IPS DF 6.9 (cell line): ENCODE measurements at regions not wholly inside any gene's neighbourhood (a gene's known extent, or its start where the extent isn't known, plus 50 kb on each side); places are given as distances from the start of the nearest gene placed in this dataset.

Experiments
- DNase-seq: peaks from one replicate; pipeline ENCODE4 v3.0.0-alpha.2; 2013; ENCODE audit warnings: low read depth, low spot score
- H3K27ac ChIP-seq: one replicate; pipeline ENCODE4 v1.5.1; 2013; ENCODE audit warnings: low read length, control low read depth
- H3K27me3 ChIP-seq: 2 replicates; pipeline ENCODE4 v1.6.1; 2013; ENCODE audit warnings: mild to moderate bottlenecking, low read length; ENCODE audit not compliant: control insufficient read depth, insufficient read depth
- H3K36me3 ChIP-seq: 2 replicates; pipeline ENCODE4 v1.6.1; 2013; ENCODE audit warnings: low read length; ENCODE audit not compliant: control insufficient read depth, insufficient read depth
- H3K4me1 ChIP-seq: 2 replicates; pipeline ENCODE4 v1.6.1; 2013; ENCODE audit warnings: low read length; ENCODE audit not compliant: control insufficient read depth, insufficient read depth
- H3K4me3 ChIP-seq: 2 replicates; pipeline ENCODE4 v1.5.1; 2013; ENCODE audit warnings: mild to moderate bottlenecking, low read length
- H3K9me3 ChIP-seq: 2 replicates; pipeline ENCODE4 v1.6.1; 2013; ENCODE audit warnings: low read length, inconsistent platforms; ENCODE audit not compliant: control insufficient read depth, insufficient read depth
- WGBS: extraction: QIAGEN DNeasy Blood & Tissue Kit; methylation state at CpG from one replicate; pipeline ENCODE4 v1.1.7; 2013; ENCODE audit warnings: mixed read lengths, missing lambda C conversion rate; ENCODE audit not compliant: insufficient read length, insufficient coverage; 5-methylcytosine and 5-hydroxymethylcytosine counted together

DNA sequence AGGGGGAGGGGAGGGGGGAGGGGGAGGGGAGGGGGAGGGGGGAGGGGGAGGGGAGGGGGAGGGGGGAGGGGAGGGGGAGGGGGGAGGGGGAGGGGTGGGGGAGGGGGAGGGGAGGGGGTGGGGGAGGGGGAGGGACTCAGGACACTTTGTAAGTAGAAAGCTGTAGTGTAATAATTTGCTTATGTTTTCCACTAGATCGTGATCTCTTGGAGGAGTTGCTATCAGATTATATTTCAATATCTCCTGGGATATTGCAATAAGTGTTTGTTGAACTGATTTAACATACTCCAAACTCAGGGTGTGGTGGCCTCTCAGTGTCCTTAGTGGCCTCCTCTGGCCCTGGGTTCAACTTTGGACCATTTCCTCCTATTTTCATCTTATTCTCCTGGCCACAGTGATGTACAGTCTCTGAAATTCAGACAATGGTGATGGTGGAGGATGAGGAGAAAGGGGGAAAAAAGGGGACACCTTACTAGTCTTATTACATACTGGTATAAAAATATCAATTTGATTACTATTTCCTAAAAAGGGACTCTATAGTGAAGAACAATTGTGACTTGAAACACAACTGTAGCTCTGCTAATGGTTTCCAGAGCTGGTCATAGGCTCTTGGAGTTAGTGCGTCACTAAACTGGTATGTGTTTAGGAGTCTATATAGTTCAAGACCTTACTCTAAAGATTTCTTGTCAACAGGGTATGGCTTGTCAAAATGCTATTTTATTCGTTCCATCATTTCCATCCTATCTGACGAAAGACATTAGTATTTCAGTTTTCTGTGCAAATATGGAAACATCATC is 89.6 kb downstream of the DDX1 start:
- H3K27ac ChIP-seq, result no peak overlapping the region
- H3K36me3 ChIP-seq, result no peaks in the 10 kb centered on the region
- H3K9me3 ChIP-seq, result no peaks in the 10 kb centered on the region; the same call in 1 of the 2 replicates
- no peak for DNase-seq
- no CpG with 5 or more reads among the region's 4 CpGs for WGBS
- H3K27me3 ChIP-seq, result no peaks in the 10 kb centered on the region
- no peak overlapping the region for H3K4me3 ChIP-seq
- H3K4me1 ChIP-seq, result no peaks in the 10 kb centered on the region

DNA sequence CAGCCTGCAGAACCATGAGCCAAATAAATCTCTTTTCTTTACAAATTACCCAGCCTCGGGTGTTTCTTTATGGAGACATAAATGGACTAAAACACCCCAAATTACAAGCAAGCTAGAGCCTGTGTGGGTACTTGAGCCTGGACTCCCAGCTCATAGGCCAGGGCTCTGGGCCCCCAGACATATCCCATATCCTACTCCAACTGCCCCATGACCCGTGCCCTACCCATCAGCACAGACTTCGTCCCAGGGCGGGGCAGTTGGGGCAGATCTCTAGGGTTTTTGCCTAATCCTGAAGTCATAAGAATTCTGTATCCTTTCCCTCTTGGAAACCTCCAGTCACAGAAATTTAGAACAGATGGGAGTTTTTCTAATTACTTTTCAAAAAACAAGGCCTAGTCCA is 90.7 kb downstream of the DDX1 start:
- Histone ChIP-seq H3K27ac (no peak overlapping the region), H3K36me3 (no peaks in the 10 kb centered on the region), H3K9me3 (no peaks in the 10 kb centered on the region; the same call in 1 of the 2 replicates), H3K4me1 (no peaks in the 10 kb centered on the region), H3K4me3 (no peak overlapping the region), H3K27me3 (no peaks in the 10 kb centered on the region)
- no peak for DNase-seq
- no CpG with 5 or more reads among the region's 4 CpGs for WGBS

DNA sequence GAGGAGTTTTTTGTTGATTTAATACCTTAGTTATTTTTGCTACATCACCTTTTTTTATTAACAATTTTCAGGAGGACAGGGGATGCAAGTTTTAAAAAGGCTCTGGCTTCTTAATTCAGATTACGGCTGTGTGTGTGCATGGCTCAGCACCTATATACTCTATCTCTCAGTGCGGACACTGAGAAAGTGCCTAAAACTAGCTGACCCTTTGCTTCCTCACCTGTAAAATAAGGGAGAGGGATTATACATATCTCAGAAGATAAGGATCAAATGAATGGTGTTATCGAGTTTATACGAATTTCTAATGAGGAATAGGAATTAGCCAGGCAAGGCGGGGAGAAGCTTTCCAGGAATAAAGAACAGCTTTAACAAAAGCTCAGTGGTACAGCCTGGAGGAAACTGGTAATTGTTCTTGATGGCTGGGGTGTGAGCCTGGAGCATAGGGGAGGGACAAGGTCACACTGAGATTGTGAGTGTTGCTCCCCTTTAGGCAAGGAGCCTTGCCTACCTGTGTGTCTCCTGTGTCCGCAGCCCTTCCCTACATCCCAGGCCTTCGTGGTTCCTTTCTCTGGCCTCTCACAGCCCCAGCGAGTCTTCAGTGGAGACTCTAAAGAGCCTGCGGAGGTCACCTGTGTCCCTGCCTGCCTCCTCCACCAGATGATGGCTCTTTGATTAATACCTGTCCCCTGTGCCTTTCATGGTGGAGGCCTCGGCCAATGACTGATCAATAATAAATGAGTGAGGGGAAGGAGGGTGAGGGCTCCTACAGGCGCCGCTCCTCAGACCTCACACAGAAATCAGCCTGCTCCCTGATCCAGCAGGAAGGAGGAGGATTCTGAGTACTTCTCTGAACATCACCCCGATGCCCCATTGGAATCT is 92.7 kb downstream of the DDX1 start:
- no peaks in the 10 kb centered on the region; the same call in 1 of the 2 replicates for H3K9me3 ChIP-seq
- no peak for DNase-seq
- H3K4me3 ChIP-seq, result no peak overlapping the region
- no peaks in the 10 kb centered on the region for H3K4me1 ChIP-seq
- WGBS, result 100% methylated on average over 2 of the region's 13 CpGs
- no peaks in the 10 kb centered on the region for H3K36me3 ChIP-seq
- no peak overlapping the region for H3K27ac ChIP-seq
- no peaks in the 10 kb centered on the region for H3K27me3 ChIP-seq

DNA sequence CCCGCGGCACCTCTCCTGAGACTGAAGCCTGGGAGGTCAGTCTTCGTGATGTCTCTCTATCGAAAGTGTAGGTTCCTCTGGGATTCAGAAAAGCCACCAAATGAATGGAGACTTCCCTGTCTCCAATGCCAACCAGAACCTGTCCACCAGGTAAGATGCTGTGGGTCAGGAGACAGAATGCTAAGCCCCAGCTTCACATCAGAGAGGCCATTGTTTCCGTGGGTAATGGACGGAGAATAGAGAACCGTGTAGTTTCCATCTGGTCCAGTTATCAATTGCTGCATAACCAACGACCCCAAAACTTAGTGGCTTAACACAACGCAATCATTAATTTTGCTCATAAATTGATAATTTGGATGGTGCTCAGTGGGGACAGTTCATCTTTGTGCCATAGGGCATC is 93.5 kb downstream of the DDX1 start:
- no peaks in the 10 kb centered on the region for H3K36me3 ChIP-seq
- H3K9me3 ChIP-seq, result no peaks in the 10 kb centered on the region; the same call in 1 of the 2 replicates
- no peak for DNase-seq
- no peak overlapping the region for H3K27ac ChIP-seq
- H3K27me3 ChIP-seq, result no peaks in the 10 kb centered on the region
- no peaks in the 10 kb centered on the region for H3K4me1 ChIP-seq
- H3K4me3 ChIP-seq, result no peak overlapping the region
- whole genome bisulfite sequencing, result no CpG with 5 or more reads among the region's 9 CpGs

DNA sequence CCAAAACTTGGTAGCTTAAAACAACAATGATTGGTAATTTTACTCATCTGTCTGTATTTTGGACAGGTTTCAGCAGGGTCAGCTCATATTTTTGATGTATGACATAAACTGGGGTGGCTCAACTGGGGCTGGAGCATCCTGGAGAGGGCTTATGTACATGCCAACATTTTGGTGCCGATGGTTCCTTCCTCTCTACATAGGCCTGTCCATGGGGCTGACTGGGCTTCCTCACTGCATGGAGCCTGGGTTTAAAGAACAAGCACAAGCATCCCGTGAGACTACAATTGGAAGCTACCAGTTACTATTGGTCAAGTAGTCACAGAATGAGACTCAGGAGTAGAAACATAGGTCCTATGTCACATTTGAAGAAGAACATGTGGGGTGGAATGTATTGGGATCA is 95.0 kb downstream of the DDX1 start:
- Histone ChIP-seq H3K27ac (no peak overlapping the region), H3K4me3 (no peak overlapping the region), H3K4me1 (no peaks in the 10 kb centered on the region), H3K36me3 (no peaks in the 10 kb centered on the region), H3K9me3 (no peaks in the 10 kb centered on the region; the same call in 1 of the 2 replicates), H3K27me3 (no peaks in the 10 kb centered on the region)
- no CpG with 5 or more reads among the region's 2 CpGs for WGBS
- DNase-seq, result no peak

DNA sequence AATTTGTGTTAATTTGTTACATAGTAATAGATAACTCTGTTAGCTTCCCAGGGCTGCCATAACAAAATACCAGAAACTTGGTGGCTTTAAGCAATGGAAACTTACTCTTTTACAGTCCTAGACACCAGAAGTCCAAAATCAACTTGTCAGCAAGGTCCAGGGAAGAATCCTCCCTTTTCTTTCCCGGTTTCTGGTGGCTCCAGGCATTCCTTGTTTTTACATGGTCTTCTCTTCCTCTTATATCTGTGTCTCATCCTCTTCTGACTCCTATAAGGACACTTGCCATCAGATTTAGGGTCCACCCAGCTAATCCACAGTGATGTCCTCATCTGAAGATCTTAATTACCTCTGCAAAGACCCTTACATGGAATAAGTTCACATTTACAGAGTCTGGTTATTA is 95.6 kb downstream of the DDX1 start:
- Histone ChIP-seq H3K9me3 (no peaks in the 10 kb centered on the region), H3K4me1 (no peaks in the 10 kb centered on the region), H3K4me3 (no peak overlapping the region), H3K27me3 (no peaks in the 10 kb centered on the region), H3K36me3 (no peaks in the 10 kb centered on the region), H3K27ac (no peak overlapping the region)
- DNase-seq, result no peak
- no CpG with 5 or more reads among the region's 1 CpG for WGBS

DNA sequence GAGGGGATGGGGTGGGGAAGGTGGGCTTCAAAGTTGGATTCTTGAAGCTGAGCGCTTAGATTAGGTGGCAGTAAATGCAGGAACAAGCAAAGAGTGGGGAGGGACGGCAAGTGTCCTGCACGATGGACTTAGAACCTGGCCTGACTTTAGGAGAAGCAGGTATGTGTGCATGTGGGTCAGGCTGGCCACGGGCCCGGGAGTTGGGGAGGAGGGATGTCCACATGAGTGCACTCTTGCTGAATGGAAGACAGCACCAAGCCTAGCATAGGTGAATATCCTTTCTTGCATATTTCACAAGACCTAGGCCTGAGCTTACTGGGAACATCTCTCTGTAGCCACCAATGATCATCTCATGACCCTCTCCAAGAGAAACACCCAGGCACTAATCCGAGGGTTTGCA is 96.1 kb downstream of the DDX1 start:
- Histone ChIP-seq H3K27ac (no peak overlapping the region), H3K9me3 (no peaks in the 10 kb centered on the region), H3K4me1 (no peaks in the 10 kb centered on the region), H3K36me3 (no peaks in the 10 kb centered on the region), H3K4me3 (no peak overlapping the region), H3K27me3 (no peaks in the 10 kb centered on the region)
- DNase-seq, result no peak
- no CpG with 5 or more reads among the region's 6 CpGs for WGBS

DNA sequence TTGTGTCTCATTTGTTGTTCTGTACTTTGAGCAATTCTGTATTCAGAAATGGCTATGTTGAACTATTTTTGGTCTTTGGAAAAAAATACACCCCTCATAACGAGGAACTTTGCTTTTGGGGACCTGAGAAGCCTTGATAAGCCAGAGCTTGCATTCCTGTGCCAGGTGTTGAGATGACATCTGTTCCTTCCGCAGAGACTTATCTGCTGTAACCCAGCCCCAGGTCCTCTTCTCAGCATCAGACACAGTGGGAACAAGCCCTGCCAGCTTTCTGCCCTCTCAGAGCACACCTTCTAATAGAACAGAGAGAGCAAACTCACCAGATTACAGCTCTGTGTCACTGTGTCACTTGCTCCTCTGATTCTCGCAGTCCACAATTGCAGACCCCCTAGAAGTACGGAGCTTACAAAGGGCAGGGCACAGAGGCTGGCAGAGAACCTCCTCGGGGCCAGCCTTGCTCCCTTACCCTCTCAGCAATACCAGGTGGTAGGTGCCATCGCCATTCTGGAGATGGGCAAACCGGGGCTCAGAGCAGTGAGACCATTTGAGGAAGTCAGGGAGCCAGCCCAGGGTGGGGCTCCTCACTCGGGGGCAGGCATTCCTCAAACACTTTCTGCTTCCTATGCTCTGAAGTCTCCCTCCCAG is 97.4 kb downstream of the DDX1 start:
- Histone ChIP-seq H3K27me3 (no peaks in the 10 kb centered on the region), H3K9me3 (no peaks in the 10 kb centered on the region), H3K4me3 (no peak overlapping the region), H3K27ac (no peak overlapping the region), H3K36me3 (no peaks in the 10 kb centered on the region), H3K4me1 (no peaks in the 10 kb centered on the region)
- no peak for DNase-seq
- no CpG with 5 or more reads among the region's 8 CpGs for WGBS

DNA sequence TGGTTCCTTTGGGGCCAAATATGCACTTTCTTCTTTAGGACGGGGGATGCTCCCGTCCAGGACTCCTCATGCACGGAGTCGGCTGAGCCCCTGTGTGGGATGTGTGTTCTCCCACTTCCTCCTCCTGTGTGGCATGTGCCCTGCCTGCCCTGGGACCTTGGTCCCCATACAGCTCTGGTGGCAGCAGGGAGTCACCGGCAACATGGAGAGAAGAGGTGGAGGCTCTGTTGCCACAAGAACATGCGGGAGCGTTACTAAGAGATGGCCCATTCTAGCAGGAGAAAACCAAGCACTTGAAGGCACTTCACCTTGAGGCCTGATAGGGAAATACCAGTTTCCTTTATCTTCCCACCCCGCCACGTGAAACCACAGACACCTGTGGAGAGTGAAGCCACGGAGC is 98.0 kb downstream of the DDX1 start:
- Histone ChIP-seq H3K4me3 (no peak overlapping the region), H3K4me1 (no peaks in the 10 kb centered on the region), H3K27ac (no peak overlapping the region), H3K27me3 (no peaks in the 10 kb centered on the region), H3K36me3 (no peaks in the 10 kb centered on the region), H3K9me3 (no peaks in the 10 kb centered on the region)
- no peak for DNase-seq
- no CpG with 5 or more reads among the region's 10 CpGs for WGBS

DNA sequence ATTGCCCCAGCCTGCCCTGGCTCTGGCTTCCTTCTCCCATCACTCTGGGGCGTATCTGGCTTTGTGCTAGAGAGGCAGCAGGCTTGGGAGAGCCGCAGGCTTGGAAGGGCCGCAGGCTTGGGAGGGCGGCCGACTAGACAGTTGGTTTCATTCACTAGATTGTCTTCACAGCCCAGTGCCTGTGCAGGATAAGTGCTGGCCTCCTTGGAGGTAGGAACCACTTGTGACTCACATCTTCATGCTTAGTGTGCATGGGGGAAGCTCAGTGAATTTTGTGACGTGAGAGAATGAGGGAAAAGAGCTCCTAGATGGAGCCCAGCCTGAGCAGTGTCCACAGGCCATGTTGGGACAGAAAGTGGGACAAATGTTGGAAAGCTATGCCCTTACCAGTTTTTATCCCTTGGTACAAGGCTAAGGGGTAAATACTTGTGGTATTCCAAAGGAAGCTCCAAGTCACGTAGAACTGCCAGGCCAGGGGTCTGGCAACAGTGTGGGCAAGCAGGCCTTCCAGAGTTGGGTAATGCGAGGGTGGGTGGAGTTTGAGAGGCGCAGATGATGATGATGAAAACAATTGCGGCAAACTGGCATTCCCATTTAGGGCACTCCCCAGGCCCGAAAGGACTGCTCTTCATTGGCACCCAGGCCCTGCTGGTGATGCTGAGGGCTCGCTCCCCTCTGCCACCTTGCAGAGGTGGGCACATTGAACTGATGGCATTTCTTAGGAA is 100.1 kb downstream of the DDX1 start:
- Histone ChIP-seq H3K27me3 (no peaks in the 10 kb centered on the region), H3K36me3 (no peaks in the 10 kb centered on the region), H3K27ac (no peak overlapping the region), H3K4me1 (no peaks in the 10 kb centered on the region), H3K4me3 (no peak overlapping the region), H3K9me3 (no peaks in the 10 kb centered on the region)
- DNase-seq, result no peak
- no CpG with 5 or more reads among the region's 12 CpGs for WGBS
